ENCODE measurements at regions not wholly inside any gene's neighbourhood (a gene's known extent, or its start where the extent isn't known, plus 50 kb on each side); places are given as distances from the start of the nearest gene placed in this dataset.

GRCh38 chr4:152143806-152144205, 383.0 kb upstream of the GATB start:
- no peak for DNase-seq
- no peaks in the 10 kb centered on the region for H3K36me3 ChIP-seq

GRCh38 chr4:152138451-152138850, 377.6 kb upstream of the GATB start:
- no peak overlapping the region for H3K27ac ChIP-seq
- H3K27me3 ChIP-seq: no peaks in the 10 kb centered on the region
- H3K4me3 ChIP-seq: no peak overlapping the region
- no peaks in the 10 kb centered on the region for H3K36me3 ChIP-seq
- H3K9me3 ChIP-seq: no peaks in the 10 kb centered on the region
- no peaks in the 10 kb centered on the region for H3K4me1 ChIP-seq
- intact Hi-C loops (cut with DNase I; ENCODE audit: low total_unique reads): no loop called here
- DNase-seq: no peak
- TF ChIP-seq CTCF (IDR thresholded peaks at IDR 0.05): no peak

More at GRCh38 chr4:152143806-152144205, 383.0 kb upstream of the GATB start:
- H3K4me1 ChIP-seq: no peaks in the 10 kb centered on the region
- H3K27ac ChIP-seq: no peak overlapping the region
- intact Hi-C loops (cut with DNase I; ENCODE audit: low total_unique reads): no loop called here
- TF ChIP-seq CTCF (IDR thresholded peaks at IDR 0.05): no peak
- peaks cover 0 to 15% (median 15%) of the 10 kb centered on the region in 3 donors for H3K9me3 ChIP-seq
- H3K27me3 ChIP-seq: no peaks in the 10 kb centered on the region
- H3K4me3 ChIP-seq: no peak overlapping the region

DNA sequence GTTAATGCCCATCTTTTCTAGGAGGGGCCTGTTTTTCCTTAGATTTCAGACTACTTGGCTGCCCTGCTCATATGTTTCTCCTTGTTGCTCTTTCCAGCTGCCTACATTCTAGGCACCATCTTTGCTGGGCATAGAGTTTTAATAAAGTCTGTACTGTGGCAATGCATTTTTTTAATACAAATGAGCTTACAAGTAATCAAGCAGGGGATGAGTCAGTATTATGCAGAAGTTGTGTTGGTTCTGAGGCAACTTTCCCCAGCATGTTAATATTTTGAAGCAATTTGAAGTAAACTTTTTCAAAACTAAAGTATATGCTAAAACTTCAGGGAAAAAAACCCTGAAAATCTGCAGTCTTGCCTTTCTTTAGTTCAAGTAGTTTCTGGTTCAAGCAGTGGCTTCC, 372.0 kb upstream of the GATB start:
- H3K27me3 ChIP-seq: no peaks in the 10 kb centered on the region
- TF ChIP-seq CTCF (IDR thresholded peaks at IDR 0.05): no peak
- no peak overlapping the region for H3K27ac ChIP-seq
- DNase-seq: no peak
- no peaks in the 10 kb centered on the region for H3K4me1 ChIP-seq
- H3K36me3 ChIP-seq: no peaks in the 10 kb centered on the region
- no peaks in the 10 kb centered on the region for H3K9me3 ChIP-seq
- no peak overlapping the region for H3K4me3 ChIP-seq
- intact Hi-C loops (cut with DNase I; ENCODE audit: low total_unique reads): no loop called here

DNA sequence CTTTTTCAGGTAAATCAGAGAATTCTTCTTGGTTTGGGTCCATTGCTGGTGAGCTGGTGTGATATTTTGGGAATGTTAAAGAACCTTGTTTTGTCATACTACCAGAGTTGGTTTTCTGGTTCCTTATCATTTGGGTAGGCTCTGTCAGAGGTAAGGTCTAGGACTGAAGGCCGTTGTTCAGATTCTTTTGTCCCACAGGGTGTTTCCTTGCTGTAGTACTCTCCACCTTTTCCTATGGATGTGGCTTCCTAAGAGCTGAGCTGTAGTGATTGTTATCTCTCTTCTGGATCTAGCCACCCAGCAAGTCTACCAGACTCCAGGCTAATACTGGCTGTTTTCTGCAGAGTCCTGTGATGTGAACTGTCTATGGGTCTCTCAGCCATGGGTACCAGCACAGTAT, 367.5 kb upstream of the GATB start:
- H3K4me1 ChIP-seq: no peaks in the 10 kb centered on the region
- TF ChIP-seq CTCF (IDR thresholded peaks at IDR 0.05): no peak
- intact Hi-C loops (cut with DNase I; ENCODE audit: low total_unique reads): no loop called here
- H3K36me3 ChIP-seq: no peaks in the 10 kb centered on the region
- no peak for DNase-seq
- no peaks in the 10 kb centered on the region for H3K9me3 ChIP-seq
- no peaks in the 10 kb centered on the region for H3K27me3 ChIP-seq
- H3K27ac ChIP-seq: no peak overlapping the region
- no peak overlapping the region for H3K4me3 ChIP-seq

DNA sequence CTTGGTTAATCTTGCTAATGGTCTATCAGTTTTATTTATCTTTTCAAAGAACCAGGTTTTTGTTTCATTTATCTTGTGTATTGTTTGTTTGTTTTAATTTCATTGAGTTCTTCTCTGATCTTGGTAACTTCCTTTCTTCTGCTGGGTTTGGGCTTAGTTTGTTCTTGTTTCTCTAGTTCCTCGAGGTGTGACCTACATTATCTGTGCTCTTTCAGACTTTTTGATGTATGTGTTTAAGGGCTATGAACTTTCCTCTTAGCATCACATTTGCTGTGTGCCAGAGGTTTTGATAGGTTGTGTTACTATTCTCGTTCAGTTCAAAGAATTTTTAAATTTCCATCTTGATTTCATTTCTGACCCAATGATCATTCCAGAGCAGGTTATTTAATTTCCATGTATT, 365.4 kb upstream of the GATB start:
- intact Hi-C loops (cut with DNase I; ENCODE audit: low total_unique reads): no loop called here
- no peak overlapping the region for H3K27ac ChIP-seq
- no peaks in the 10 kb centered on the region for H3K36me3 ChIP-seq
- no peaks in the 10 kb centered on the region for H3K4me1 ChIP-seq
- H3K27me3 ChIP-seq: no peaks in the 10 kb centered on the region
- DNase-seq: no peak
- no peak overlapping the region for H3K4me3 ChIP-seq
- no peaks in the 10 kb centered on the region for H3K9me3 ChIP-seq
- TF ChIP-seq CTCF (IDR thresholded peaks at IDR 0.05): no peak
